ENCODE measurements at regions not wholly inside any gene's neighbourhood (a gene's known extent, or its start where the extent isn't known, plus 50 kb on each side); places are given as distances from the start of the nearest gene placed in this dataset.

GRCh38 chr13:85651440-85651839 is 147.8 kb downstream of the SLITRK6 start:
- no peak overlapping the region for H3K4me3 ChIP-seq
- no peaks in the 10 kb centered on the region for H3K27me3 ChIP-seq
- ATAC-seq (ENCODE audit: low FRiP score in 2 of 2) (no peak), DNase-seq (peak in 1 of 2 donors; percentile 55)
- no peak overlapping the region for H3K27ac ChIP-seq
- no peaks in the 10 kb centered on the region for H3K9me3 ChIP-seq
- H3K4me1 ChIP-seq = no peaks in the 10 kb centered on the region
- no peaks in the 10 kb centered on the region for H3K36me3 ChIP-seq
- TF ChIP-seq POLR2A (IDR thresholded peaks at IDR 0.05) = no peak
- TF ChIP-seq EP300 (IDR thresholded peaks at IDR 0.05) = no peak
- TF ChIP-seq CTCF (IDR thresholded peaks at IDR 0.05) = no peak
- TF ChIP-seq POLR2AphosphoS5 (IDR thresholded peaks at IDR 0.05) = no peak
- WGBS, 2 donors = 62 to 88% methylated on average over 4 of the region's 4 CpGs

GRCh38 chr13:85650613-85651012 is 148.6 kb downstream of the SLITRK6 start:
- 95 to 100% methylated on average over 2 of the region's 2 CpGs for WGBS, 2 donors

GRCh38 chr13:85640727-85641126 is 158.5 kb downstream of the SLITRK6 start:
- no peaks in the 10 kb centered on the region for H3K36me3 ChIP-seq
- ATAC-seq (ENCODE audit: low FRiP score in 2 of 2) = no peak
- no peaks in the 10 kb centered on the region for H3K9me3 ChIP-seq
- no peak overlapping the region for H3K27ac ChIP-seq
- no peaks in the 10 kb centered on the region for H3K4me1 ChIP-seq
- DNase-seq = no peak
- H3K4me3 ChIP-seq = no peak overlapping the region
- TF ChIP-seq POLR2A (IDR thresholded peaks at IDR 0.05) = no peak
- no peak for TF ChIP-seq CTCF (IDR thresholded peaks at IDR 0.05)
- TF ChIP-seq EP300 (IDR thresholded peaks at IDR 0.05) = no peak
- no peak for TF ChIP-seq POLR2AphosphoS5 (IDR thresholded peaks at IDR 0.05)
- 72 to 79% methylated on average over 3 of the region's 3 CpGs for WGBS, 2 donors
- H3K27me3 ChIP-seq = no peaks in the 10 kb centered on the region

More at GRCh38 chr13:85650613-85651012, 148.6 kb downstream of the SLITRK6 start:
- H3K9me3 ChIP-seq = no peaks in the 10 kb centered on the region
- ATAC-seq (ENCODE audit: low FRiP score in 2 of 2) (no peak), DNase-seq (no peak)
- no peaks in the 10 kb centered on the region for H3K36me3 ChIP-seq
- H3K27me3 ChIP-seq = no peaks in the 10 kb centered on the region
- H3K4me3 ChIP-seq = no peak overlapping the region
- no peaks in the 10 kb centered on the region for H3K4me1 ChIP-seq
- TF ChIP-seq POLR2AphosphoS5 (IDR thresholded peaks at IDR 0.05) = no peak
- TF ChIP-seq POLR2A (IDR thresholded peaks at IDR 0.05) = no peak
- no peak for TF ChIP-seq CTCF (IDR thresholded peaks at IDR 0.05)
- no peak for TF ChIP-seq EP300 (IDR thresholded peaks at IDR 0.05)
- no peak overlapping the region for H3K27ac ChIP-seq

- Histone ChIP-seq H3K36me3 (no peaks in the 10 kb centered on the region), H3K27ac (no peak overlapping the region), H3K9me3 (no peaks in the 10 kb centered on the region), H3K4me3 (no peak overlapping the region), H3K4me1 (no peaks in the 10 kb centered on the region), H3K27me3 (no peaks in the 10 kb centered on the region)
- TF ChIP-seq EP300 (IDR thresholded peaks at IDR 0.05) (no peak), CTCF (IDR thresholded peaks at IDR 0.05) (no peak), POLR2AphosphoS5 (IDR thresholded peaks at IDR 0.05) (no peak), POLR2A (IDR thresholded peaks at IDR 0.05) (no peak)
- peak in 1 of 2 donors; percentile 50 for DNase-seq
- WGBS, 2 donors = 84% methylated on average over 12 of the region's 12 CpGs; no CpG with 5 or more reads in 1 of the 2 donors
- peak in 1 of 2 donors; percentile 22 for ATAC-seq (ENCODE audit: low FRiP score in 2 of 2)
Measured at GRCh38 chr13:85638815-85639393, 160.3 kb downstream of the SLITRK6 start.

- WGBS, 2 donors = 88 to 90% methylated on average over 6 of the region's 6 CpGs
- no peaks in the 10 kb centered on the region for H3K27me3 ChIP-seq
- H3K4me3 ChIP-seq = no peak overlapping the region
- no peaks in the 10 kb centered on the region for H3K4me1 ChIP-seq
- no peaks in the 10 kb centered on the region for H3K9me3 ChIP-seq
- H3K36me3 ChIP-seq = no peaks in the 10 kb centered on the region
- TF ChIP-seq POLR2AphosphoS5 (IDR thresholded peaks at IDR 0.05) (no peak), EP300 (IDR thresholded peaks at IDR 0.05) (no peak)
- H3K27ac ChIP-seq = no peak overlapping the region
- peak in 1 of 2 donors; percentile 35 for DNase-seq
- ATAC-seq (ENCODE audit: low FRiP score in 2 of 2) = no peak
Measured at GRCh38 chr13:85638265-85638664, 161.0 kb downstream of the SLITRK6 start.

All from upper lobe of left lung (tissue), 6 donors.